HepG2 (cell line): ENCODE measurements at regions not wholly inside any gene's neighbourhood (a gene's known extent, or its start where the extent isn't known, plus 50 kb on each side); places are given as distances from the start of the nearest gene placed in this dataset.

ENCODE experiments used
- ATM ChIP-seq: fragments of 450-650 bp; IDR thresholded peaks from 2 replicates; pipeline ENCODE4 v1.7.1; 2017; ENCODE audit warnings: mild to moderate bottlenecking, borderline replicate concordance
- CHD4 ChIP-seq: fragments of 200-600 bp; sonication (generic); IDR thresholded peaks from 2 replicates; pipeline ENCODE4 v1.7.0; 2017; ENCODE audit warnings: mild to moderate bottlenecking, low read length, borderline replicate concordance
- ESRRA ChIP-seq: sonication (generic); formaldehyde crosslinking; IDR thresholded peaks from 2 replicates; pipeline ENCODE4 v1.5.1; 2020; ENCODE audit warnings: mild to moderate bottlenecking, low read depth, missing genetic modification reagents
- ETV5 ChIP-seq: IDR thresholded peaks from 2 replicates; pipeline ENCODE4 v1.6.1; 2018; ENCODE audit warnings: missing biosample characterization, missing genetic modification reagents, inconsistent platforms, borderline replicate concordance
- FOXM1 ChIP-seq: sonication (generic); formaldehyde crosslinking; IDR thresholded peaks from 2 replicates; pipeline ENCODE4 v1.5.0; 2020; ENCODE audit warnings: missing genetic modification reagents
- HNRNPH1 ChIP-seq: fragments of 200-400 bp; formaldehyde crosslinking; optimal IDR thresholded peaks from 2 replicates; pipeline ENCODE3; 2017; ENCODE audit warnings: mild to moderate bottlenecking, low read depth, low read length
- JUND ChIP-seq: sonication (generic); formaldehyde crosslinking; IDR thresholded peaks from 2 replicates; pipeline ENCODE4 v1.8.0; 2022; ENCODE audit warnings: mild to moderate bottlenecking, missing genetic modification reagents
- KMT2A ChIP-seq: sonication (generic); formaldehyde crosslinking; IDR thresholded peaks from 2 replicates; pipeline ENCODE4 v1.4.0; 2020; ENCODE audit warnings: missing genetic modification reagents
- MTA3 ChIP-seq: sonication (generic); formaldehyde crosslinking; IDR thresholded peaks from 2 replicates; pipeline ENCODE4 v1.4.0; 2020; ENCODE audit warnings: missing genetic modification reagents
- MYC ChIP-seq: sonication (generic); formaldehyde crosslinking; IDR thresholded peaks from 2 replicates; pipeline ENCODE4 v1.9.0; 2021; ENCODE audit warnings: missing genetic modification reagents, borderline replicate concordance
- MYNN ChIP-seq: sonication (generic); formaldehyde crosslinking; IDR thresholded peaks from 2 replicates; pipeline ENCODE4 v1.4.0; 2020; ENCODE audit warnings: mild to moderate bottlenecking, low read depth, missing genetic modification reagents
- NR2F2 ChIP-seq: IDR thresholded peaks from 2 replicates; pipeline ENCODE4 v1.6.1; 2012; ENCODE audit warnings: low read depth, inconsistent platforms, borderline replicate concordance
- RAD51 ChIP-seq: fragments of 450-650 bp; IDR thresholded peaks from 2 replicates; pipeline ENCODE4 v1.6.1; 2016; ENCODE audit warnings: borderline replicate concordance
- RBM22 ChIP-seq: fragments of 200-400 bp; formaldehyde crosslinking; optimal IDR thresholded peaks from 2 replicates; pipeline ENCODE3; 2017; ENCODE audit warnings: mild to moderate bottlenecking, low read length, moderate library complexity
- TCF7L2 ChIP-seq: IDR thresholded peaks from 2 replicates; pipeline ENCODE4 v1.6.1; 2011; ENCODE audit warnings: mild to moderate bottlenecking, low read depth, low read length, moderate library complexity
- TERF1 ChIP-seq: sonication (generic); formaldehyde crosslinking; IDR thresholded peaks from 2 replicates; pipeline ENCODE4 v1.8.0; 2022; ENCODE audit warnings: mild to moderate bottlenecking, missing genetic modification reagents, moderate library complexity
- ZBTB25 ChIP-seq: IDR thresholded peaks from 2 replicates; pipeline ENCODE4 v1.6.1; 2018; ENCODE audit warnings: missing genetic modification reagents
- ZNF180 ChIP-seq: sonication (generic); formaldehyde crosslinking; IDR thresholded peaks from 2 replicates; pipeline ENCODE4 v1.4.0; 2020; ENCODE audit warnings: low read depth, missing genetic modification reagents, borderline replicate concordance
- ZNF33A ChIP-seq: sonication (generic); formaldehyde crosslinking; IDR thresholded peaks from 2 replicates; pipeline ENCODE4 v1.5.1; 2020; ENCODE audit warnings: missing genetic modification reagents, mild to moderate bottlenecking, moderate library complexity, borderline replicate concordance
- ZNF547 ChIP-seq: sonication (generic); formaldehyde crosslinking; IDR thresholded peaks from 2 replicates; pipeline ENCODE4 v1.5.1; 2020; ENCODE audit warnings: mild to moderate bottlenecking, missing genetic modification reagents
- ZNF550 ChIP-seq: sonication (generic); formaldehyde crosslinking; IDR thresholded peaks from 2 replicates; pipeline ENCODE4 v1.4.0; 2020; ENCODE audit warnings: mild to moderate bottlenecking, missing genetic modification reagents, borderline replicate concordance
- ZNF678 ChIP-seq: sonication (generic); formaldehyde crosslinking; IDR thresholded peaks from 2 replicates; pipeline ENCODE4 v1.4.0; 2020; ENCODE audit warnings: mild to moderate bottlenecking, missing genetic modification reagents
- ZNF746 ChIP-seq: sonication (generic); formaldehyde crosslinking; IDR thresholded peaks from 2 replicates; pipeline ENCODE4 v1.8.0; 2022; ENCODE audit warnings: mild to moderate bottlenecking, missing genetic modification reagents
- ZNF749 ChIP-seq: sonication (generic); formaldehyde crosslinking; IDR thresholded peaks from 2 replicates; pipeline ENCODE4 v1.8.0; 2022; ENCODE audit warnings: mild to moderate bottlenecking, missing genetic modification reagents, moderate library complexity, borderline replicate concordance
- ZNF770 ChIP-seq: sonication (generic); formaldehyde crosslinking; IDR thresholded peaks from 2 replicates; pipeline ENCODE4 v1.5.0; 2020; ENCODE audit warnings: mild to moderate bottlenecking, missing genetic modification reagents
- ZSCAN21 ChIP-seq: sonication (generic); formaldehyde crosslinking; IDR thresholded peaks from 2 replicates; pipeline ENCODE4 v1.8.0; 2022; ENCODE audit warnings: mild to moderate bottlenecking, missing genetic modification reagents, moderate library complexity, borderline replicate concordance

- TF ChIP-seq ZNF33A (no peak), RAD51 (no peak), ZNF547 (CRISPR knock-in tag) (no peak), HNRNPH1 (no peak), MYC (CRISPR knock-in tag) (no peak), TCF7L2 (no peak), ZNF678 (no peak), MYNN (CRISPR knock-in tag) (no peak), JUND (CRISPR knock-in tag) (no peak), ETV5 (no peak; the same call in 1 of the 2 replicates), RBM22 (no peak), ZNF749 (CRISPR knock-in tag) (no peak), ZNF180 (CRISPR knock-in tag) (no peak), ZBTB25 (CRISPR knock-in tag) (no peak), MTA3 (no peak), ZNF550 (CRISPR knock-in tag) (no peak), ZNF770 (CRISPR knock-in tag) (no peak), NR2F2 (0 out of 2 replicates have a peak, but pooled peaks have one; percentile 29), ATM (no peak), CHD4 (0 out of 2 replicates have a peak, but pooled peaks have one; percentile 33), TERF1 (CRISPR knock-in tag) (no peak), FOXM1 (CRISPR knock-in tag) (no peak), ZSCAN21 (CRISPR knock-in tag) (no peak), ESRRA (CRISPR knock-in tag) (no peak), KMT2A (peak; percentile 56; the same call in 1 of the 2 replicates), ZNF746 (CRISPR knock-in tag) (no peak)
Measured at GRCh38 chr2:47265158-47265557, 88.8 kb upstream of the CALM2 start (continued).
